Uterus (tissue), 3 donors: ENCODE measurements at regions not wholly inside any gene's neighbourhood (a gene's known extent, or its start where the extent isn't known, plus 50 kb on each side); places are given as distances from the start of the nearest gene placed in this dataset.

Experiments
- DNase-seq, 2 donors: peaks; one replicate each; pipeline ENCODE4 v3.0.0-alpha.2; 2019 to 2020
- H3K27ac ChIP-seq, 2 donors: fragments of 200-600 bp; sonication (generic); 1 replicate in 1 of 2; 2 replicates in 1 of 2; pipeline ENCODE4 v1.5.1; 2016 to 2018
- H3K27me3 ChIP-seq, 2 donors: fragments of 200-600 bp; sonication (generic); one replicate each; pipeline ENCODE4 v1.5.1; 2018 to 2019; ENCODE audit warnings: control low read depth in 1 of 2
- H3K36me3 ChIP-seq, 2 donors: fragments of 200-600 bp; sonication (generic); one replicate each; pipeline ENCODE4 v1.5.1; 2019; ENCODE audit warnings: control low read depth in 1 of 2
- H3K4me1 ChIP-seq, 2 donors: fragments of 200-600 bp; sonication (generic); one replicate each; pipeline ENCODE4 v1.5.1; 2018 to 2019; ENCODE audit warnings: control low read depth in 1 of 2
- H3K4me3 ChIP-seq, 2 donors: fragments of 200-600 bp; sonication (generic); 1 replicate in 1 of 2; 2 replicates in 1 of 2; pipeline ENCODE4 v1.5.1; 2018 to 2019; ENCODE audit warnings: mild to moderate bottlenecking in 1 of 2
- H3K9me3 ChIP-seq, 2 donors: fragments of 200-600 bp; sonication (generic); one replicate each; pipeline ENCODE4 v1.5.1; 2019; ENCODE audit warnings: control low read depth in 1 of 2
- POLR2A ChIP-seq, 2 donors: fragments of 450-650 bp; IDR thresholded peaks; one replicate each; pipeline ENCODE4 v1.6.1; 2016; ENCODE audit warnings: antibody characterized with exemption in 2 of 2, mild to moderate bottlenecking in 1 of 2, moderate library complexity in 1 of 2
- intact Hi-C: fragments of 100-400 bp; cut with DNase I; formaldehyde crosslinking; loops from one replicate; pipeline ENCODE4 v1.15.1; 2023; ENCODE audit warnings: low total_unique reads
- TF ChIP-seq, protein P1 (sequence below), 4 experiments: fragments of 200-600 bp in 2 of 4; fragments of 450-650 bp in 2 of 4; sonication (generic) in 2 of 4; IDR thresholded peaks; one replicate each; pipeline ENCODE4 v1.5.1; 2016 to 2019; ENCODE audit warnings: antibody characterized with exemption in 4 of 4, mild to moderate bottlenecking in 2 of 4, moderate library complexity in 1 of 4
- donor health status: DM: yes; HTN: yes; CAD: no.

DNA sequence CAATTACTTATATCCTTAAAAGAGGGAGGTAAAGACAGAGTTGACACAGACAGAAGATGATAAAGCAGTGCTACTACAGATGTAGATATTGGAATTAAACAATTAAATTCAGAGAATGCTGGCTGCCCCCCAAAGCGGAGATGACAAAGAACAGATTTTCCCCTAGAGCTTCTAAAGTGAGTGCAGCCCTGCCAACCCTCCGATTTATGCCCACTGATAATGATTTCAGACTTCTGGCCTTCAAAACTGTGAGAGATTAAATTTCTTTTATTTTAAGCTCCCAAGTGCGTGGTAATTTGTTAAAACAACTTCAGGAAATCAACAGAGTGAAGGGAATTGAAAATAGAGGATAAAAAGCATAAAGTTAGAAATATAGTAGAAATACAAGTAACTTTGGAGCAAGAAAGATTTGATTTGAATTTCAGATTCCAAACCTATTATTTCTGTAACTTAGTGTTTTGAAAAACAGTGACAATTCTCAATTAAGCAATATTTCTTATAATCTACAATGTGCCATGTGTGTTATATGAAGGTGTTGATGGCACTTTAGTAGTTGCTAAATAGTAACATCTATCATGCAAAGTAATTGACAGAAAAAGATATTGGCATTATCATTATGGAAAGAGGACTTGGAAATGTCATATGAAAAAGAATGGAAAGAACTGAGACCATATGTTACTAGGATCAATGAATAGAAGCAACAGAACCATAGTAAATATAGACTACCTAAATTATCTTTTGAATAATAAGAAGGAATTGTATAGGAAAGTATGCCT, 946.4 kb upstream of the PTPRD start:
- TF ChIP-seq POLR2A (IDR thresholded peaks at IDR 0.05), result no peak
- TF ChIP-seq, protein P1, sequence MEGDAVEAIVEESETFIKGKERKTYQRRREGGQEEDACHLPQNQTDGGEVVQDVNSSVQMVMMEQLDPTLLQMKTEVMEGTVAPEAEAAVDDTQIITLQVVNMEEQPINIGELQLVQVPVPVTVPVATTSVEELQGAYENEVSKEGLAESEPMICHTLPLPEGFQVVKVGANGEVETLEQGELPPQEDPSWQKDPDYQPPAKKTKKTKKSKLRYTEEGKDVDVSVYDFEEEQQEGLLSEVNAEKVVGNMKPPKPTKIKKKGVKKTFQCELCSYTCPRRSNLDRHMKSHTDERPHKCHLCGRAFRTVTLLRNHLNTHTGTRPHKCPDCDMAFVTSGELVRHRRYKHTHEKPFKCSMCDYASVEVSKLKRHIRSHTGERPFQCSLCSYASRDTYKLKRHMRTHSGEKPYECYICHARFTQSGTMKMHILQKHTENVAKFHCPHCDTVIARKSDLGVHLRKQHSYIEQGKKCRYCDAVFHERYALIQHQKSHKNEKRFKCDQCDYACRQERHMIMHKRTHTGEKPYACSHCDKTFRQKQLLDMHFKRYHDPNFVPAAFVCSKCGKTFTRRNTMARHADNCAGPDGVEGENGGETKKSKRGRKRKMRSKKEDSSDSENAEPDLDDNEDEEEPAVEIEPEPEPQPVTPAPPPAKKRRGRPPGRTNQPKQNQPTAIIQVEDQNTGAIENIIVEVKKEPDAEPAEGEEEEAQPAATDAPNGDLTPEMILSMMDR (IDR thresholded peaks at IDR 0.05), result no peak
- no peak overlapping the region for H3K4me3 ChIP-seq
- DNase-seq, result no peak
- no peak overlapping the region for H3K27ac ChIP-seq
- intact Hi-C loops, result no loop called here
- no peaks in the 10 kb centered on the region for H3K9me3 ChIP-seq
- H3K27me3 ChIP-seq, result no peaks in the 10 kb centered on the region
- no peaks in the 10 kb centered on the region for H3K4me1 ChIP-seq
- no peaks in the 10 kb centered on the region for H3K36me3 ChIP-seq

DNA sequence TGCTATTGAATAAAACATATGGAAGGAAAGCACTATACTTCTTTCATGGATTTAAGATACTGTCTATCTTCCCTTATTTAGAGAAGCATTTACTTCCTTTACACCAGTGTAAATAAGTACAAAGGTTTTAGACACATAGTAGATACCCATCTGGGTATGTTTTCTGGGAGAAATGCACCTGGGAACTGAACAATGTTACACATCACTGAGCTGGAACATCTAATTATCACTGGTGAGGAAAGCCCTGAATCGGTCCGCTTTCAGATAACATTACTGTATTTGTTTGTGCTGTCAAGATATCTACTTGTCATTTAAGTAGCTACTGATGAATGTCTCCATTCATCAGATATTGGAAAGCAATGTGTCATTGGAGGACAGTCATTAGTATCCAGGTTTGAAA, 964.7 kb upstream of the PTPRD start:
- Histone ChIP-seq H3K4me3 (no peak overlapping the region), H3K4me1 (no peaks in the 10 kb centered on the region), H3K27me3 (no peaks in the 10 kb centered on the region), H3K9me3 (no peaks in the 10 kb centered on the region), H3K27ac (no peak overlapping the region), H3K36me3 (no peaks in the 10 kb centered on the region)
- no peak for DNase-seq
- no peak for TF ChIP-seq POLR2A (IDR thresholded peaks at IDR 0.05)
- TF ChIP-seq, protein P1 (IDR thresholded peaks at IDR 0.05), result no peak
- intact Hi-C loops, result no loop called here

DNA sequence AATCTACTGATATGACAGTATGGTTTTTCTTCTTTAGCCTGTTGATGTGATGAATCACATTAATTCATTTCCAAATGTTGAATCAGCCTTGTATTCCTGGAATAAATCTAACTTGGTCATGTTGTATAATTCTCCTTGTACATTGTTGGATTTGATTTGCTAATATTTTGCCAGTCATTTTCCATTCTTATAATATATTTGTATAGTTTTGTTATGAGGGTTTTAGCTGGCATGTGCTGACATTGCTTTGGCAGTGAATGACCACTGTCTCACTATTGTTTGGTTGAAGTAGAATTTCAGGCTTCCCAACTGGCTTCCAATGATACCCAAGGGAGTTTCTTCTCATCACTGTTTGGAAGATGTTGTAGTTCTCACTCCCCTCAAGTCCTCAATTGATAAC, 983.0 kb upstream of the PTPRD start:
- no peaks in the 10 kb centered on the region for H3K27me3 ChIP-seq
- no peaks in the 10 kb centered on the region for H3K4me1 ChIP-seq
- H3K27ac ChIP-seq, result no peak overlapping the region
- TF ChIP-seq, protein P1 (IDR thresholded peaks at IDR 0.05), result no peak
- no peak for TF ChIP-seq POLR2A (IDR thresholded peaks at IDR 0.05)
- H3K9me3 ChIP-seq, result no peaks in the 10 kb centered on the region
- no peak for DNase-seq
- no peak overlapping the region for H3K4me3 ChIP-seq
- intact Hi-C loops, result no loop called here
- H3K36me3 ChIP-seq, result no peaks in the 10 kb centered on the region

DNA sequence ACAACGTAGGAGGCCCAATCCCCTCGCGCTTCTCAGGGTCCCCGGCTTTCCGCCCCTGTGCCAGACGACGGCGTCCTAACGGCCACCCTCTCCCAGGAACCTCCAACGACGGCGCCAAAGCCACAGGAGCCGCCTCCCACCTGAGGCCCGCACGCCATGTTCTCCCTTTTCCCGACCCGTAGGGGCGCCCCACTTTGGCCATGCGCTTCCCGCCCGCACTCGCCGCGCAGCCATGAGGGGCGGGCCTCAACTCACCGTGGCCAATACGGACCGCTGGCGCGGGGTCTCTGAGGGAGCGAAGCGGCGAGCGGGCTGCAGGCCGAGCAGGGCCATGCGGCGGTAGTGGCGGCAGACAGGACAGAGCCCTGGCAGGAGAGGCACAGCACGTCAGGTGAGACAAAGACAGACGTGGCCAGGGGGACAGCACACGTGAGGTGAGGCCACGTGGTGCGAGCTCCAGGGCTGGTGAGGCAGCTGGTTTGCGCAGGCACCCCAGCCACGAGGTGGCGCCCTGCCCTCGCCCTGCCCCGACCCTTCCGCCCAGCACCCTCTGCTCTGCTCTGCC, 1005.5 kb upstream of the PTPRD start:
- H3K4me3 ChIP-seq, result no peak overlapping the region
- TF ChIP-seq, protein P1 (IDR thresholded peaks at IDR 0.05), result no peak
- no peak for TF ChIP-seq POLR2A (IDR thresholded peaks at IDR 0.05)
- H3K9me3 ChIP-seq, result no peaks in the 10 kb centered on the region
- DNase-seq, result no peak
- intact Hi-C loops, result no loop called here
- no peaks in the 10 kb centered on the region for H3K36me3 ChIP-seq
- no peak overlapping the region for H3K27ac ChIP-seq
- no peaks in the 10 kb centered on the region for H3K27me3 ChIP-seq
- H3K4me1 ChIP-seq, result no peaks in the 10 kb centered on the region

DNA sequence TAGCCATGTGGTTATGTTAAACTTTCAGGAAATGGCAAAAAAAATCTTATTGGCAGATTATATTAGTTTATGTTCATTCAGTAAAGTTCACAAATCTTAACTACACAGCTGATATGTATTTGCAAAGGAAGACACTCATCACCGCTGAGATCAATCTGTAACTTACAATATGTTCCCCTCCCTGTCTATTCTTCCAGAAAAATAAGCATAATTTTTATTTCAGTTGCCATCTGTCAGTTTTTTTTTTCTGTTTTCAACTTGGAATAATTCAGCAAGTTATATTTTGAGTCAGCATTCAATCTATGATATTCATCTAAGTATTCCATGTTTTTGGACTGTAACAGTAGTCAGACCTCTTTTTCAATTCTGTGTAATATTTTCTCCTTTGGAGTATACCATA, 1019.9 kb upstream of the PTPRD start:
- intact Hi-C loops, result no loop called here
- TF ChIP-seq, protein P1 (IDR thresholded peaks at IDR 0.05), result no peak
- TF ChIP-seq POLR2A (IDR thresholded peaks at IDR 0.05), result no peak

More for the DNA sequence above, 1019.9 kb upstream of the PTPRD start:
- Histone ChIP-seq H3K4me1 (no peaks in the 10 kb centered on the region), H3K4me3 (no peak overlapping the region), H3K9me3 (no peaks in the 10 kb centered on the region), H3K27ac (no peak overlapping the region), H3K36me3 (no peaks in the 10 kb centered on the region), H3K27me3 (no peaks in the 10 kb centered on the region)
- DNase-seq, result no peak
